D721Med (cell line): ENCODE measurements at regions not wholly inside any gene's neighbourhood (a gene's known extent, or its start where the extent isn't known, plus 50 kb on each side); places are given as distances from the start of the nearest gene placed in this dataset.

ENCODE experiments used
- DNase-seq: peaks from one replicate; pipeline ENCODE4 v3.0.0; 2011; ENCODE audit warnings: low spot score; ENCODE audit not compliant: insufficient read length
- FAIRE-seq: peaks from 2 replicates; lab custom pipeline; 2011; peaks lifted over from hg19 to GRCh38; lab: Jason Lieb, UNC
- TF ChIP-seq, protein P1 (sequence below): IDR thresholded peaks from 2 replicates; pipeline ENCODE4 v1.5.1; 2012; ENCODE audit warnings: mild to moderate bottlenecking, control low read depth; ENCODE audit not compliant: insufficient read depth; ENCODE audit errors: missing control alignments

- TF ChIP-seq, protein P1, sequence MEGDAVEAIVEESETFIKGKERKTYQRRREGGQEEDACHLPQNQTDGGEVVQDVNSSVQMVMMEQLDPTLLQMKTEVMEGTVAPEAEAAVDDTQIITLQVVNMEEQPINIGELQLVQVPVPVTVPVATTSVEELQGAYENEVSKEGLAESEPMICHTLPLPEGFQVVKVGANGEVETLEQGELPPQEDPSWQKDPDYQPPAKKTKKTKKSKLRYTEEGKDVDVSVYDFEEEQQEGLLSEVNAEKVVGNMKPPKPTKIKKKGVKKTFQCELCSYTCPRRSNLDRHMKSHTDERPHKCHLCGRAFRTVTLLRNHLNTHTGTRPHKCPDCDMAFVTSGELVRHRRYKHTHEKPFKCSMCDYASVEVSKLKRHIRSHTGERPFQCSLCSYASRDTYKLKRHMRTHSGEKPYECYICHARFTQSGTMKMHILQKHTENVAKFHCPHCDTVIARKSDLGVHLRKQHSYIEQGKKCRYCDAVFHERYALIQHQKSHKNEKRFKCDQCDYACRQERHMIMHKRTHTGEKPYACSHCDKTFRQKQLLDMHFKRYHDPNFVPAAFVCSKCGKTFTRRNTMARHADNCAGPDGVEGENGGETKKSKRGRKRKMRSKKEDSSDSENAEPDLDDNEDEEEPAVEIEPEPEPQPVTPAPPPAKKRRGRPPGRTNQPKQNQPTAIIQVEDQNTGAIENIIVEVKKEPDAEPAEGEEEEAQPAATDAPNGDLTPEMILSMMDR = no peak
- DNase-seq (no peak), FAIRE-seq (no peak)
Observed at GRCh38 chr6:132135409-132135808, 184.2 kb upstream of the CCN2 start.

DNA sequence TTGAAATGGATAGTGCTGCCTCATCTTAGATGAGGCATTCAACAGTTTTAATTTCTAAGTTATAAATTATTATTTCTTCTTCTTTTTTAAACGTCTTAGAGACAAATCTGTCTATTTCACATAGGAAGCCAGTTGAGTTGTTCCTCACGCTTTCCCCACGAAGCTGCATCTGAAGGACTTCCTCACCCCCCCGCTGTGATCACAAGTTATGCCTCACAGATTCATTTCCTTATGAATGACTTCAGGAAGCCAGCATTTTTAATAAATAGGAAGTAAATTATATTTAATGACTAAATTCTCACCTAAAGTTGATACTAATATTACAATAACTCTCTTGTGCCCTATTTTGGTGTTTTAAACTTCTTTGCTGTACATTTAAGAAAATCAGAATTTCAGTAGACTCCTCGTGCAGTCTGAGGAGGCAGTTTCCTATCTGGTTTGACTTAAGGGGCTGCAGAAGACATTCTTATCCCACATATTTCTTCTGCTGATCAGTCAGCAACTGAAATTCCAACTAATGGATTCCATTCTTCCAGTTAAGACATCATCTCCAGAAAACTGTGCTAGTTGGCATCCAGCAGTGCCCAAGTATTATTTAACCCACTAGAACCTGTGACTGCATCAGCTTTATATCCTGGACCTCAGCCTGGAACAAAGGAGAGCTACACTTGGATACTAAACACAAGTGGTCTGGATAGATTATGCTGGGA, 182.7 kb upstream of the CCN2 start:
- FAIRE-seq (no peak), DNase-seq (no peak)
- TF ChIP-seq, protein P1 = no peak

DNA sequence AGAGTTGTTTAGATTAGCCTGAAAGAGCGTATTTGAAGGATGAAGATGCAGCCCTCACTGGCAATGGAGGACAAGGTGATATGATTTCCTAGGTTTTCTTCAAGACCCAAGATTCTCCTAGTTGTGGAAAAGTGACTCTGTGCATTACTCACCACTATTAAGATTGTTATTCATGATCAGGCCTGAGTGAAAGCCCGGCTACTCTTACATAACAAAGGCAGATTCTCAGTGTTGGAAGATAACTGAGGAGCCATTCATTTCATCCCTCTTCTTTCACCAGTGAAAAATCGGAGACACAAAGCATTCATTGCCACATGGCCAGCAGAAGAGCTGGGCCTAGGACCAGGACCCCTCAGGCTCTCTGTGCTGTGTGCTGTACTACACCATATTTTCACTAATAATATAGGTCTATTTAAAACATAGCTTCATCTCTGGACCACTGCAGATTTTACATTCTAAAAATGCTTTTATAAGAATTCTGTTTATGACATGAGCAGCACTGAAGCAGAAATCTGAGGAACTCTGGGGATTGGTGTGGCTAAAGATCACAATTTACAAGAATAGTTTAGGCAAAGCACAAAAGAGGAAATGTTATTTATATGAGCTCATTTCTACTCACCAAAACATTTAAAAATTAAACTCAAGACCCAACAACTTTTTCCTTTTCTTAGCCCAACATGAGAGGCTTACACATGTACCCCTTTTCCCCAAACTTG, 181.9 kb upstream of the CCN2 start:
- DNase-seq = no peak
- TF ChIP-seq, protein P1 = no peak
- no peak for FAIRE-seq

- no peak for DNase-seq
- TF ChIP-seq, protein P1 = no peak
- no peak for FAIRE-seq
Observed at GRCh38 chr6:132132422-132132821, 181.2 kb upstream of the CCN2 start.

- DNase-seq = no peak
- no peak for FAIRE-seq
- TF ChIP-seq, protein P1 = no peak
Observed at GRCh38 chr6:132131758-132132157, 180.6 kb upstream of the CCN2 start.

GRCh38 chr6:132131351-132131750, 180.2 kb upstream of the CCN2 start:
- FAIRE-seq (no peak), DNase-seq (no peak)
- TF ChIP-seq, protein P1 = no peak
